Large intestine (tissue), 3 donors: ENCODE measurements at regions not wholly inside any gene's neighbourhood (a gene's known extent, or its start where the extent isn't known, plus 50 kb on each side); places are given as distances from the start of the nearest gene placed in this dataset.

Experiments
- DNase-seq, 2 donors: peaks; one replicate each; pipeline versions ENCODE4 v3.0.0 to v3.0.0-alpha.2; 2013
- H3K27ac ChIP-seq: one replicate; pipeline ENCODE4 v1.5.1; 2013; ENCODE audit warnings: low read length
- H3K27me3 ChIP-seq: 2 replicates; pipeline ENCODE4 v1.6.1; 2013; ENCODE audit warnings: low read length; ENCODE audit not compliant: control insufficient read depth, insufficient read depth
- H3K36me3 ChIP-seq: 2 replicates; pipeline ENCODE4 v1.6.1; 2013; ENCODE audit warnings: low read length; ENCODE audit not compliant: control insufficient read depth, insufficient read depth
- H3K4me1 ChIP-seq: one replicate; pipeline ENCODE4 v1.6.1; 2013; ENCODE audit warnings: low read length; ENCODE audit not compliant: control insufficient read depth, insufficient read depth
- H3K4me3 ChIP-seq: one replicate; pipeline ENCODE4 v1.5.1; 2013; ENCODE audit warnings: low read length
- H3K9me3 ChIP-seq: one replicate; pipeline ENCODE4 v1.6.1; 2013; ENCODE audit warnings: mild to moderate bottlenecking, low read depth, low read length, moderate library complexity; ENCODE audit not compliant: control insufficient read depth
- WGBS: methylation state at CpG from one replicate; pipeline ENCODE4 v1.1.5; 2013; ENCODE audit warnings: low lambda C conversion rate; ENCODE audit not compliant: insufficient coverage; 5-methylcytosine and 5-hydroxymethylcytosine counted together

GRCh38 chr9:89764217-89764616 is 159.4 kb downstream of the GADD45G start:
- Histone ChIP-seq H3K4me1 (no peaks in the 10 kb centered on the region), H3K9me3 (no peaks in the 10 kb centered on the region), H3K36me3 (no peaks in the 10 kb centered on the region), H3K27ac (no peak overlapping the region), H3K4me3 (no peak overlapping the region), H3K27me3 (no peaks in the 10 kb centered on the region)
- DNase-seq: no peak
- no CpG with 5 or more reads among the region's 5 CpGs for WGBS

DNA sequence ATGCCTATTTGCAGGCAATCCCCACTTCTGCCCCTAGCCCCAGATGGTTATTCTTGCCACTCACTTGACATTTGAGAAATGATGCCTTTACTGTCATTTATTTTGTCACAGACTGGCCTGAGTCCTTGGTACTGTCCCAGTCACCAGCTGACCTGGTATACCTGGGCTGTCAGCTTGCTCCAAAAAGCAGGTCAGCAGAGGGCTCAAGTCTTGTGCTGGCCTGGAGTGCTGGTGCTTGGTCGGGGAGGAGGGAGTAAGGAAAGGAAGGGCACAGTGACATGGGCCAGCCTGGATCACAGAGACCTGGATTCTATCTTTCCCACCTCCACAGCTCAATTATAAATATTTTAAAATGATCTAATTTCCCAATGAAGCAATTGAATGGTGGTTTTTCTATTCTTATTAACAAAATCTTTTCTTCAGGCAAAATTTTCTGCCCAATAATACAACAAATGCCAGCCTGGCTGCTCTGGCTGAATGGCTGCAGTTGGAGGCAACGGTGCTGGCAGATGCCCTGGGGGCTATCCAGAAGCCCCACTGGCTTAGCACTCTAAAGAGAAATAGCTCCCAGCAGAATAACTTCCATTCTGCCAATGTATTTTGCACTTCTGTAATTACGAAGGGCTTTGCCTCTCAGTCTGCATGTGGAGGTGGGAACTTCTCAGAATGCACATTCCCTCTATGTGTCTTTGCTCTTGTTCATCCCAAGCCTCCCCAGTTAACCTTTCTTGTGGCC is 160.6 kb downstream of the GADD45G start:
- Histone ChIP-seq H3K27ac (no peak overlapping the region), H3K27me3 (no peaks in the 10 kb centered on the region), H3K4me1 (no peaks in the 10 kb centered on the region), H3K4me3 (no peak overlapping the region), H3K9me3 (no peaks in the 10 kb centered on the region), H3K36me3 (no peaks in the 10 kb centered on the region)
- no CpG with 5 or more reads among the region's 3 CpGs for WGBS
- DNase-seq: no peak

DNA sequence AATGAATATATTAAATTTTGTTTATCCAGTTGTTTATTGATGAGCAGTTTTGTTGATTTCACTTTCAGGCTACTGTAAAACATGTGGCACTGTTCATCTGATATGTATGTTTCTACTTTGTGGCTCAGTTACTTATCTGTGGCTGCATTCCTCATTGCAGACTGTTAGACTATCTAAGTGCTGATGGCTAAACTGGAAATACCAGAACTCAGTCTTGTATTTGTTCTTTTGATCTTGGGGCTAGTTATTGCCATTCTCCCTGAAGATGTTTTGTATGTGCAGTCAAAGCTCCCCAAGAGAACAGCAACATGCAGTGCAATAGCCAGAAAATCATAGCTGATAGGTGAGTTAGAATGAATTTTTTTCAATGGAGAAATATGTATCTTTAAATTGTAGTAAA is 162.2 kb downstream of the GADD45G start:
- Histone ChIP-seq H3K4me3 (no peak overlapping the region), H3K27ac (no peak overlapping the region), H3K4me1 (no peaks in the 10 kb centered on the region), H3K9me3 (no peaks in the 10 kb centered on the region), H3K27me3 (no peaks in the 10 kb centered on the region), H3K36me3 (no peaks in the 10 kb centered on the region)
- no peak for DNase-seq

DNA sequence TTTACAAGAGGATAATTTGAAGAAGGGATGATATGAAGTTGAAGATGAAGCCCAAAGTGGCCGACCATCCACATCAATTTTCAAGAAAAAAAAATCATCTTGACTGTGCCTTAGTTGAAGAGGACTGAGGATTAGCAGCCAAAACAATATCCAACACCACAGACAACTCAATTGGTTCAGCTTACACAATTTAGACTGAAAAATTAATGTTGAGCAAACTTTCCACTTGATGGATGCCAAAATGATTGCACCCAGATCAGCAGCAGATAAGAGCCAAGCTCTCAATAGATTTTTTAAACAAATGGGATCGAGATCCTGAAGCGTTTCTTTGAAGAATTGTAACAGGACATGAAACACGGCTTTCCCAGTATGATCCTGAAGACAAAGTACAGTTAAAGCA is 163.2 kb downstream of the GADD45G start:
- Histone ChIP-seq H3K4me3 (no peak overlapping the region), H3K27ac (no peak overlapping the region), H3K27me3 (no peaks in the 10 kb centered on the region), H3K9me3 (no peaks in the 10 kb centered on the region), H3K4me1 (no peaks in the 10 kb centered on the region), H3K36me3 (no peaks in the 10 kb centered on the region)
- WGBS: no CpG with 5 or more reads among the region's 4 CpGs
- no peak for DNase-seq

DNA sequence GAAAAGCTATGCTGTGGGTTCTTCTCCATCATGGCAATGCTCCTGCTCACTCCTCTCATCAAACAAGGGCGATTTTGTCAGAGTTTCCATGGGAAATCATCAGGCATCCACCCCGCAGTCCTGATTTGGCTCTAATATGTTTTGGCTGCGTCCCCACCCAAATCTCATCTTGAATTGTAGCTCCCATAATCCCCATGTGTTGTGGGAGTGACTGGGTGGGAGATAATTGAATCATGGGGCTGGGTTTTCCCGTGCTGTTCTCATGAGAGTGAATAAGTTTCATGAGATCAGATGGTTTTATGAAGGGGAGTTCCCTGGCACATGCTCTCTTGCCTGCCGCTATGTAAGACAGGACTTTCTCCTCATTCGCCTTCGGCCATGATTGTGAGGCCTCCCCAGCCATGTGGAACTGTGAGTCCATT is 163.8 kb downstream of the GADD45G start:
- no peak for DNase-seq
- WGBS: no CpG with 5 or more reads among the region's 7 CpGs
- no peak overlapping the region for H3K27ac ChIP-seq
- no peaks in the 10 kb centered on the region for H3K27me3 ChIP-seq
- no peaks in the 10 kb centered on the region for H3K9me3 ChIP-seq
- H3K36me3 ChIP-seq: no peaks in the 10 kb centered on the region
- H3K4me1 ChIP-seq: no peaks in the 10 kb centered on the region
- H3K4me3 ChIP-seq: no peak overlapping the region

DNA sequence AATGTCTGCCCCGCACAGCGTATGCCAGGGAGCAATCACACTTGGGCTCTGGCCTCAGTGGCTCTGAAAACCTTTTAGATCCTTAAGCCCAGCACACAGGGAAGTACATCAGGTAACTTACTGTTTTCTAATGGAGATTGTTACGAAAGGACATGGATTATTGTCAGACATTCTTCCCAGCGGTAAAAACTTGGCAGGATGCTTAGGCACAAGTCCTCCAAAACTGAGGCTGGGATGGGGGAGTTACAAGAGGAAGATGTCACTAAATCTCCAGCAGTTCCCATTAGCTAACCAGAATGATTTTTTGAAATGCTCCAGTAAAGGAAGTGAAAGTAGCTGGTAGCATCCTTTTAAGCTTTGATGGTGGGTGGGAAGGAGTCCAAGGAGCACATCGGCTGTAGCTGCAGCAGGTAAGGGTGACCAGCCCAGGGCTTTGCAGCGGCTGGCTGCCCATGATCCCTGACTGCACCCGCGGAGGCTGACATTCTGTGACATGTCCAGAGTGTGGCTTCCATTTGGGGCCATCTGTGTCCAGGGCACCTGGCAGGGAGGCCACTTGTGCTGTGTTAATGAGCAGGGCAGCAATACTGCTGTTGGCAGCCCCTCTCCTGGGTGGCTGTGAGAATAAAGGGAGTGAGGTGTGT is 165.8 kb downstream of the GADD45G start:
- no CpG with 5 or more reads among the region's 8 CpGs for WGBS
- Histone ChIP-seq H3K27me3 (no peaks in the 10 kb centered on the region), H3K4me1 (no peaks in the 10 kb centered on the region), H3K4me3 (no peak overlapping the region), H3K36me3 (no peaks in the 10 kb centered on the region), H3K27ac (no peak overlapping the region), H3K9me3 (no peaks in the 10 kb centered on the region)
- no peak for DNase-seq

- Histone ChIP-seq H3K9me3 (no peaks in the 10 kb centered on the region), H3K4me3 (no peak overlapping the region), H3K4me1 (no peaks in the 10 kb centered on the region), H3K36me3 (no peaks in the 10 kb centered on the region), H3K27ac (no peak overlapping the region), H3K27me3 (no peaks in the 10 kb centered on the region)
- no peak for DNase-seq
- no CpG with 5 or more reads among the region's 4 CpGs for WGBS
Observed at GRCh38 chr9:89771205-89771604, 166.4 kb downstream of the GADD45G start.

DNA sequence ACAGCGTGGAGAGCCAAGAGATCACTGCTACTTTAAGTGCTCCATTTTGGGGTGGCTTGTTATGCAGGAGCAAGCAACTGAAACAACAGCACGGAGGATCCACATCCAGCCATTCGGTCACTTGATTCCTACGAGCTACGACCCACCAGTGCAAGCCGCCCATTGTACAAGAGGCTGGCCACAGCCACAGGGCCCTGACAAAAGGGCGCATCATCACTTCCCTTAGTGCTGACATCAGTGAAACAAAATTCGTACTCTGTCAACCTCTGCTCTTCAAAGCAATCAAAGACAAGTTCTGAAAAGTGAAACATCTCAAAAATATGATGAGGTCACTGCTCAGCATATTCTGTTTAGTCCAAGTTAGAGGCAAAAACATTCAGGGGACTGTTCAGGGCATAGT is 168.4 kb downstream of the GADD45G start:
- no CpG with 5 or more reads among the region's 8 CpGs for WGBS
- no peaks in the 10 kb centered on the region for H3K27me3 ChIP-seq
- no peaks in the 10 kb centered on the region for H3K9me3 ChIP-seq
- H3K4me1 ChIP-seq: peaks cover 9% of the 10 kb centered on the region
- no peak overlapping the region for H3K4me3 ChIP-seq
- no peak overlapping the region for H3K27ac ChIP-seq
- H3K36me3 ChIP-seq: no peaks in the 10 kb centered on the region
- DNase-seq: no peak

- Histone ChIP-seq H3K4me3 (no peak overlapping the region), H3K4me1 (peaks cover 25% of the 10 kb centered on the region), H3K27me3 (no peaks in the 10 kb centered on the region), H3K27ac (no peak overlapping the region), H3K36me3 (no peaks in the 10 kb centered on the region), H3K9me3 (no peaks in the 10 kb centered on the region)
- no peak for DNase-seq
- no CpG with 5 or more reads among the region's 7 CpGs for WGBS
Observed at GRCh38 chr9:89774858-89775370, 170.1 kb downstream of the GADD45G start.

DNA sequence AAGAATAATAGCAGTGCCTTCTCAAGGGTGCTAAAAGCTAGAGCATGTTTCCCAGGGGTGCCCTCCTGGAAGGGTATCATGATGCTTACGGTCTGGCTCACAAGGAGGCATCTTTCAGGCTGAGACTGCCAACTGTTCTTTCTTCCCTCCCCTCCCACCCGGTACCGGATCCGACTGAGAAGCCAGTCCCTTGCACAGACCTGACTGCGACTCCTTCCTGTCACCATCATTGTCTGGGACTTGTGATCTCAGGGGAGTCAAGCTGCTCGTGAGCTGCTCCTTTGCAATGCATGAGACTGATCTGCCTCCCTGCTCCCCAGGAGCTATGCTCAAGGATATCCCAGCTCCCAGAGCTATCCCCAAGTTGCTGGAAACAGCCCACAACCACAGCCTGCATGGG is 170.8 kb downstream of the GADD45G start:
- no CpG with 5 or more reads among the region's 6 CpGs for WGBS
- peaks cover 27% of the 10 kb centered on the region for H3K4me1 ChIP-seq
- H3K4me3 ChIP-seq: no peak overlapping the region
- H3K9me3 ChIP-seq: no peaks in the 10 kb centered on the region
- H3K36me3 ChIP-seq: no peaks in the 10 kb centered on the region
- no peaks in the 10 kb centered on the region for H3K27me3 ChIP-seq
- no peak overlapping the region for H3K27ac ChIP-seq
- DNase-seq: no peak
